Head of caudate nucleus (tissue), 42 donors: ENCODE measurements at regions not wholly inside any gene's neighbourhood (a gene's known extent, or its start where the extent isn't known, plus 50 kb on each side); places are given as distances from the start of the nearest gene placed in this dataset.
A peak's percentile ranks its signal among the peaks of the same experiment; 100 is the strongest.
"Not testable (repeated sequence)": the region's sequence is repeated elsewhere in the genome, so short reads cannot be mapped to it uniquely, and the experiment has no call there.

Source experiments
- DNase-seq, 42 donors: peaks; one replicate each; pipeline versions ENCODE4 v3.0.0 to v3.0.0-alpha.2; 2020 to 2021; ENCODE audit warnings: mixed read lengths in 7 of 42
- intact Hi-C: fragments of 100-400 bp; cut with DNase I; formaldehyde crosslinking; loops from one replicate; pipeline ENCODE4 v1.15.0; 2022

DNA sequence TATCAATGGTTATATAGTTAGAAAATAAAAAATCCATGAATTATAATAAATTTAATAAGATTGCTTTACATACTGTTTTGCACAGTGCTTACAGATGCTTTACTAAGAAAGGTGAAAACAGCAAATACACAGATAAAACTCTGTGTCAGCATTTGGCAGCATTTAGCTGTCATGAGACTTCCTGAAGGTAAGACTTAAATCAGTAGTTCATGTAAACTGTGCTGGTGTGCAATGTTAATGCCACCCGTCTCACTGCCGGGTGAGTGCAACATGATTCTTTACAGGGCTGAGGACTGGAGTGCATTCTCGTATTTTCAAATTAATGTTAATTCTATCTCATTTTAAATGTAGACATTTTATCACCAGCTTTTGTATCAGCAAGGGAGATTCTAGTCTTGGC lies 326.2 kb upstream of the POT1 start:
- intact Hi-C loops: no loop called here
- no peak for DNase-seq

DNA sequence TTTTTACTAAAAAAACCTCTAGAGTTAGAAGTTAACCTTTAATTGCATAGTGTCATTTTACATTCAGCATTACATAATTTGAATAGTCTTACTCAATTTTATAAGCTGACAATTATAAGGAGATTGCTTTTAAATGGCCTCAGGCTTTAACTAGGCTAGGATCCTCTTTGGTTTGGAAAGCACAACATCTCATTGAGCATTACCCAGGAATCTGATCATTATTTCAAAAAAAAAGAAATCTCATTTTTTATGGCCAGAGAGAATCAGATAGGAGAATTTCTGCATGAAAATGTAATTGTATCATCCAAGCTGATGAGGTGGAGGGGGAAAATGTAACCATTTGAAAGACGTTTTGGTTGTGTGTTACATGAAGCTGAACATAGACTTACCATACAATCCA lies 324.9 kb upstream of the POT1 start:
- intact Hi-C loops: no loop called here
- DNase-seq: no peak

DNA sequence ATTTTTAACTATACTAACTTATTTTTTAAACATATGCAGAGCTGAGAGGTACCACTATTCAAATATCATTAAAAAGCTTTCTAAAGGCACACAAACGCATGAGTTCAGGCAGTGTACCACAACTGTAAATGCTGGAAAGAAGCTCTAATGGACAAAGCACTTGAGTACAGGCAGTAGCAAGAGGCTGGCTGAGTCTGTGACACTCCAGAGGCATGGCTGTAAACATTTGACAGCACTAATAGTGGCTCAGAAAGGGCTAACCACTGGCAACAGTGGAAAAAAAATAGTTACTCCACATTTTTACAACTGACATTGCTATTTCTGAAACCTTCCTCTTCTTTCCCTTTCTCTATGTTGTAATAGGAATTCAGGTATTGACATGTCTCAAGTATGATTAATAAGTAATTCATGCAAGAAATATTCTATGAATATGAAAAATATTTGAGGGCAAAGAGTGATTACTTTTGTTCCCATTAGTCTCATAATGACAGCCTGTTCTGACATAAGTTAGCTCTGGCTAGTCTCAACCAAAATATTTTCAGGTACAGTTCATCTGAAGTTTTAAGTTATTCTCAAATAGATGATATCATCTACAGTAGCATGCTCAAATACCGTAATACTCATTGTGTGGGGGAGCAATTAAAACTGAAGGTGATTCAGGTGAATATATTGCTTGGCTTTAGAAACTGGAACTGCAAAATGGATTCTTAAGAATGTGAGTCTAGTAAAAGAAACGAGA lies 324.0 kb upstream of the POT1 start:
- DNase-seq: no peak
- intact Hi-C loops: no loop called here

DNA sequence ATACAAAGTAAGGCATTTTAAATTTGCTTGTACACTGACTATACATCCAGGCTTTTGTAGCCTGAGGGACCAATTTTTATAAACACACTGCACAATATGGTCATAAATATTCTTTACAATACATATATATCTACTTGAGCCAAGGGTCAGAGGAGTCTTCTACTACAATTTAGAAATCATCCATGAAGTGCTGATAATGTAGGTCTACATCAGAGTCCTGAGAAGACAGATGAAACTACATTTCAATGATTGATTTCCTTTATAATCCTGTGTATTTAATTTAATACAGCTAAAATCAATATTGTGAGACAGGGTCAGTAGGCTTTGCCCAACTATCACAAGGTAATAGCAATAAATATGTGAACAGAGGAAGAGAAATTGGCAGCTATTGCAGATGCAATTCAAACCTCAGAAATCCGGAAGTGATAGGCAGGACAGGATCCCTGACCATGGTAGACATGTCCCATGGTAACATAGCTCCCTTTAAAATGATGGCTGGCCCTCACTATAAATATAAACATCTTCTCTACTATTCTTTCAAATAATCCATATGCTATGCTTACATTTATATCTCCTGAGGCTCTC lies 318.0 kb upstream of the POT1 start:
- DNase-seq: no peak
- intact Hi-C loops: no loop called here

DNA sequence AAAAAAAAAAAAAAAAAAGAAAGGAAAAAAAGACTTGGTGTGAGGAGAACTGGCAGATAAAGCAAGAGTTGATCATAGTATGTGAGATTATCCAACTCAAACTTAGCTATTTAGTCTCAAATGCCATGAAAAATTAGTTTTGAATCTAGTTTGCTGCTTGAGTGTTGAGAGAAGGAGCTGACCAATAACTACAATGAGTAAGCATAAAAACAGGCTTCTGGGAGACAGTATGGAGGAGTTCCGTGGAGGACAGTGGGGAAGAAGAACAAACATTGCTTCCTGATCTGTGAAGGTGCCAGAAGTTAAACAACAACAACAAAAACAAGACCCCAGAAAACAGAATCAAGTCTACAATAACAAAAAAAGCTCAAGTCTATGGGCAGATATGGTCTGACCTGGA lies 317.1 kb upstream of the POT1 start:
- intact Hi-C loops: no loop called here

DNA sequence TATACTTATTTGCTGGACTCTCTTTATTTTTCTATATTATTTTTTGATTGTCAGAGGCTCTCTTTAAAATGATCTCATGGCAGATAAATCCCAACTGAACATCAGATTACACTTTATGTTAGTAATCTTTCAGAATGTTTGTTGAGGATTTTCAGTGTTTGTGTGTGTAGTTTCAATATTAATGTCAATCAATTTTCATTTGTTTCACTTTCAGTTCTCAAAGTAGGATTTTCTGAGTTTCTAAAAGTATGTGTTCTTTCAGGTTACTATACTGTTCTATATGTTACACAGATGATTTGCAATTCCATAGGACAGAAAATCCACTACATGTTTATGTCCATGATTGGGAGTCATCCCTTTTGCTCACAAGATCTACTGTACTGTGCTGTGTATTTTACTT lies 311.9 kb upstream of the POT1 start:
- intact Hi-C loops: no loop called here
- DNase-seq: no peak

More for the DNA sequence above, 317.1 kb upstream of the POT1 start:
- DNase-seq: no peak

DNA sequence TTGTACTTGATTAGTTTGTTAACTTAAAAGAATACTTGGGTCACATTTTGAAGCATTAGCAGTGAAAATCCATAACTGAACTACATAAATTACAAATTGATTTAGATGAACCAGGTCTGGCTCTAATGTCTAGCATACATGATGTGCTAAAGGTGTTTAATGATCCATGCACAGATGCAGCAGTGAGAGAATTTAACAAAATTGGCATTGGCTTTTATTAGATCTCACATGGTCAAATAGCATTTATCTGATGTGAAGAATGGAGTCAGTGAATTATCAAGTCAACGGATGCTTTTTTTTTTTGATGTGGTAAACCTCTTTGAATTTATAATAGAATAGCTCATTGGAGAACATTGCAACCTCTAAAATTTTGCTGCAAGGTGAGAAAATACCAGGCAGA lies 293.0 kb upstream of the POT1 start:
- DNase-seq: no peak
- intact Hi-C loops: no loop called here

DNA sequence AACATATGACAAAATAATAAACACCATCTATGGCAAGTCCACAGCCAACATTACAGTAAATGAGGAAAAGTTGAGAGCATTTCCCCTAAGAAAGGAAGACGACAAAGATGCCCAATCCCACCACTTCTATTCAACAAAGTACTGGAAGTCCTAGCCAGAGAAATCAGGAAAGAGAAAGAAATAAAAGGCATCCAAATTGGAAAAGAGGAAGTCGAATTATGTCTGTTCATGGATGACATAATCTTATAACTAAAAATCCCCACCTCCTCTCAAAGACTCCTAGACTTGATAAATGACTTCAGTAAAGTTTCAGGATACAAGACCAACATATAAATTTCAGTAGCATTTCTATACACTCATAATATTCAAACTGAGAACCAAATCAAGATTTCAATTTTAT lies 288.5 kb upstream of the POT1 start:
- intact Hi-C loops: no loop called here
- DNase-seq: no peak

DNA sequence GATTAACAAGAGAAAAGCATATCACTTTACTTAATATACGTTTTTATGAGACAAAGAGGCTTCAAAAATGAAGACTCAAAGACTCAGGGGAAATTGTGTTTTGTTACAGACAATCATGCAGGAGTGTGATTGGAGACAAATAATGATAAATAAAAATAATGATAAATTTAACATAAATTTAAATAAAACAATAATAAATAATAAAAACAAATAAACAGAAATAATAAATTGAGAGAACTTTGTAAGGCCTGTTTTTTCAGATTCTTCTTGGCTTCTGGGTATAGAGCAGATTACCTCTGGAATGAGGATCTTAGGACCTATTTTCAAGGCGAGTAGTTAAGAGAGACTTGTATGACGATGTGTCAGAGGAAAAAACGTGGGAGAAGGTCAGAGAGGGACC lies 271.4 kb upstream of the POT1 start:
- intact Hi-C loops: no loop called here
- DNase-seq: no peak

DNA sequence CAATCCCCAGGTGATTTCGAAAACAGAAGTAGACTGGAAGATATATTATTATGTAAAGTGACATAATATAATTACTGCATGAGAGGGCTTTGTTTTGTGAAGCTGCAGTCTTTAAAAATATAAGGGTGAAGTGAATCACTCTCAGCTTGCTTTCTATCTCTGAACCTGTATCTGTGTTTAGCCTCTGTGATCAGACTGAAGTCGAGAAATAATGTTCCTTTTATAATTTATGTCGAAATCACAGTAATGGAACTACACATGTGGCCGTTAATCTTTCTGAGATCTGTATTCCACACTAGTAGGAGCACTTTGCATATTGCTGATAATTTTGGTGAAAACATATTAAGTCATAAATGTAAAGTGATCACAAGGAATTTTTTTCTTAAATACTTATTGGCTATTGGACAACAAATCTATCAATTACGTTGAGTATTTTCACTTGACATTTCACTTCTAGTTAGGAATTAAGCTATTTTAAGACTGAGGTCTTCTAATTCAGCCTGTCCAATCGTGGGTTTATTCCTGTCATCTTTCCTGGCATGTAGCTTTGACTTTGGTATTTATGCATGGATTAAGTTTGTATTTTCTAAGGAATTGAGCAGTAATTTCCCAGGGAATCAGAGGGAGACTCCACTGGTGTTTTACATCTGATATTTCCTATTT lies 268.2 kb upstream of the POT1 start:
- no peak for DNase-seq
- intact Hi-C loops: no loop called here

DNA sequence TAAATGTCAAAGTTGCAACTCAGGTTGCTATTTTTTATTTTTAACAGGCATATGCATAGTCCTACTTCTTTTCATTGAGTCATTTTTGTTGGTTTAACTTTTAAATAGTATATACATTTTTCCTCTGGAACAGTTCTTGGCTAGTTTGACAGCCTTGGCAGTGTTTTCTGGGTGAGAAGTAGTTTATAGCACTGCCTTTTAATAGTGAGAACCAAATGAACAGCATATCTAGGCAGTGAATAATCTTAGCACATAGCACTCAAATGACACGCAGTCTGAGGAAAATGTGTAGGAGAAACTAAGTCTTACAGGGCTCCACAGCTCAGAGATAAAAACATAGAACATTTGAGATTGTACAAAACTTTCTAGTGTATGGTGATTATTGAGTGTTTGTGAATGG lies 265.5 kb upstream of the POT1 start:
- intact Hi-C loops: no loop called here
- DNase-seq: peak in 1 of 42 donors; percentile 4

DNA sequence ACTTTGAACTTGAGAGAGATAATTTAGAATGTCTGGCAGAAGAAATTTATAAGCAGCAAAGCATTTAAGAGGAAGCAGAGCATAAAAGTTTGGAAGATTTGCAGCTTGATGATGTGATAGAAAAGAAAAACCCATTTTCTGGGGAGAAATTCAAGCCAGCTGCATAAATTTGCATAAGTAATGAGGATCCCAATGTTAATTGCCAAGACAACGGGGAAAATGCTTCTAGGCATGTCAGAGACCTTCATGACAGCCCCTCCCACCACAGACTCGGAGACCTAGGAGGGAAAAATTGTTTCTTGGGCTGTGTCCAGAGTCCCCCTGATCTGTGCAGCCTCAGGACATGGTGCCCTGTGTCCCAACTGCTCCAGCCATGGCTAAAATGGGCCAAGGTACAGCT lies 263.6 kb upstream of the POT1 start:
- intact Hi-C loops: no loop called here
- DNase-seq: peak in 2 of 42 donors; percentile 7 to 14

DNA sequence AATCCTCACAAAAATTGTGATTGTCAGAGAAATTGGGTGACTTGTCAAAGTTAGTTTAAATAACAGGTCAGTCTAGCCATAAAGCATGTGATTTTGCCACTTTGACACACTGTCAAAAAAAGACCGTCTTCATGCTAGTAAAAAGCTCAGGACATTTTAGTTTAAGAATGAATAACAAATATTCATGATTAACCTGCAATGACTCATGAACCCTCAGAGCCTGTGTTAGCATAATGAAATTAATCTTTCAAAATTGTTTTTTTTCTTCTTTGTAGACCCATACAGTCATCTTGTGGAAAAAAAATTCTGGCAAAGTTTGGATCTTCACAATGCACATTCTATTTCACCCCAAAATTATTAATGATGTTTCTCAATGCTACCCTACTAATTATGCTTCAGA lies 255.2 kb upstream of the POT1 start:
- intact Hi-C loops: no loop called here
- no peak for DNase-seq

DNA sequence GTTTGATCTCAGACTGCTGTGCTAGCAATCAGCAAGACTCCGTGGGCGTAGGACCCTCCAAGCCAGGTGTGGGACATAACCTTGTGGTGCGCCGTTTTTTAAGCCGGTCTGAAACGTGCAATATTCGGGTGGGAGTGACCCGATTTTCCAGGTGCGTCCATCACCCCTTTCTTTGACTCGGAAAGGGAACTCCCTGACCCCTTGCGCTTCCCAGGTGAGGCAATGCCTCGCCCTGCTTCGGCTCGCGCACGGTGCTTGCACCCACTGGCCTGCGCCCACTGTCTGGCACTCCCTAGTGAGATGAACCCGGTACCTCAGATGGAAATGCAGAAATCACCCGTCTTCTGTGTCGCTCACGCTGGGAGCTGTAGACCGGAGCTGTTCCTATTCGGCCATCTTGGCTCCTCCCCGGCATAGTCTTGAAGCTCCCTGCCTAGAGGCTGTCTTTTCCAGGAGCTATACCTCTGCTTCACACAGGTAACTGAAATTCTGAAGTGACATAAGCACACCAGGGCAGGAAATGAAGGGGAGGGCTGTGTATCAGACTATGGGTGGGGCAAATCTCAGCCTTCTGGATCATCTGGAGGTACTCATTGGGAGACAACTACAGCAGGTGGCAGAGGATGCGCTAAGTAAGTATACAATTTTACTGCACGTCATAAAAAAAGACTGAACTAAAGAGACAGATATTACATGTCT lies 252.1 kb upstream of the POT1 start:
- intact Hi-C loops, DNase-seq: not testable (repeated sequence)

DNA sequence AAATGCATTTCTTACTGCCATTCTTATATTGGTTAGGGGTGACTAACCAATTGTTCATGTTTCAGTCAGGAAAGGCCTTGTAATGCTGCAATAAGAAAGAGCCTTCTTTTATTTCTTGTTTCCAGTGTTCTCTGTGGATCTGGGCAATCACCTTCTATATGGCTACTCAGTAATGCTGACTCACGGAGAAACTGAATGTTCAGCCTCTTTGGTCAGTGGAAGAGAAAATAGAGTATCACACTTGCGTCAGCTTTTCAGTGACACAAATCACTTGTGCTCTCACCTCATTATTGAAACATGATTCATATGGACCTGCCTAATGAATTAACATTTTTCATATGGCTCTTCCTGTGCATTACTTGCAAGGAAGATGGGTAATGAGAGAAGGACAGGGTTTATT lies 243.9 kb upstream of the POT1 start:
- intact Hi-C loops: no loop called here
- DNase-seq: no peak

DNA sequence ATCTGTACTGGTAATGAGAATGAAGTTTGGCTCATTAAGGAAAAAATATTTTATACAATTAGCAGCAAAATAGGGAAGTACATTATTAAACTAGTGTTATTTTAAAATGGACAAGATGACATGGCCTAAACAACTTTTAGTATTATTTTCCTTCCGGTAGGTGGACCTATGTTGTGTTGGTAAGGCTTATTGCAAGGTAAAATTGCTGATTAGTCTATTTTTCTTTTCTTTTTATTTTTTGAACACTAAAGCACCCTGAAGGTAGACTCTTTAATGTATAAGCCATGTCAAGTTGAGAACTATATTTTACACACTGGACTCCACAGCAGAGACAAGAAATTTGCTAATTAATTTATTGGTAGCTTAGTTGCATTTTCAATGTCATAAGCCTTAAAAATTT lies 239.5 kb upstream of the POT1 start:
- no peak for DNase-seq
- intact Hi-C loops: no loop called here

DNA sequence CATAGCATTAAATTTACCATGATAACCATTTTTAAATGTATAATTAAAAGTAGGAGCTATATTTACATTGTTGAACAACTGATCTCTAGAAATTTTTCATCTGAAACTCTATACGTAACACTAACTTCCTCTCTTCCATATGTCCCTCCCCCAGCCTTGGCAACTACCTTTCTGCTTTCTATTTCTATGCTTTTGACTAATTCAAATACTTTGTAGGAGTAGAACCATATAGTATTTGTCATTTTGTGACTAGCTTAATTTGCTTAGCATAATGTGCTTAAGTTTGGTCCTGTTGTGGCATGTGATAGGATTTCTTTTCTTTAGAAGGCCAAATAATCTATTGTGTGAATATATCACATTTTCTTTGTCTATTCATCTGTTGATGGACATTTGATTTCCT lies 225.3 kb upstream of the POT1 start:
- intact Hi-C loops: no loop called here
- no peak for DNase-seq

DNA sequence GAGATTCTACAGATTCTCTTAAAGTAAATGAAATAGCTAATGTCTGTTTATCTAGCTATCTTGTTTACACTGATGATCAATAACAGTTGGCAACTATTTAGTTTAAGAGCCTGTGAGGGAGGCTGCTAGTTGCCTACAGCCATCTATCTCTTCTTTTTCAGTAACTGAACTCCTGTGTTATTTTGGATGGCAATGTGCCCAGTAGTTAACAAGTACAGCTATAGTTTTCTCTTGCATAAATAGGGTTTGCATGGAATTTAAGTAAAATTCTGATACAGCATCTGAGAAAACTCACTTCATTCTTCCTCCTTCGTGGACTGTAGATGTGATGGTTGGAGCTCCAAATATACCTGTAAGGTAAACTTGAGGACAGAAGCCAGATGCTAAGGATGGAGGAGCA lies 219.5 kb upstream of the POT1 start:
- intact Hi-C loops: no loop called here
- no peak for DNase-seq

DNA sequence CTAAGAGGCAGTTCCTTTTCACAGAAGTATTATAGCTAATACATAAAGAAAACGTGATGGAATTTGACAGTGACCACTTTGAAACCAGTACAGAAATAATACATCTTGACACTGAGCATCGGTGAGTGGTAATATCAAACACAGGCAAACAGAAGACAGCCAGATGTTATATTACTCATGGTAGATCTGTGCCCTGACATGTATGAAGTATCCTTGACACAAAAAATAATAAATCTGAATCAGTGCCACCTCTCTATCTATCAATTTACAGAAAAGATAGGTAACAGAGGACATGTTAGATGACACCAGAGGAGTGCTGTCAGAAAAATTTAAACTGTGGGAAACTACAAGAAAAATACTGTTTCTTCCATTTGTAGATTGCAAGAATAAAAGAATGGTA lies 217.4 kb upstream of the POT1 start:
- no peak for DNase-seq
- intact Hi-C loops: no loop called here
